Stomach (tissue), 4 donors: ENCODE measurements at regions not wholly inside any gene's neighbourhood (a gene's known extent, or its start where the extent isn't known, plus 50 kb on each side); places are given as distances from the start of the nearest gene placed in this dataset.
"Not testable (repeated sequence)": the region's sequence is repeated elsewhere in the genome, so short reads cannot be mapped to it uniquely, and the experiment has no call there.

Source experiments
- CTCF ChIP-seq, 7 experiments: fragments of 450-650 bp in 4 of 7; fragments of 200-600 bp in 3 of 7; sonication (generic) in 3 of 7; IDR thresholded peaks; one replicate each; pipeline ENCODE4 v1.5.1; 2016 to 2019; ENCODE audit warnings: antibody characterized with exemption in 7 of 7, control low read depth in 2 of 7, mild to moderate bottlenecking in 1 of 7
- EP300 ChIP-seq: sonication (generic); formaldehyde crosslinking; IDR thresholded peaks from one replicate; pipeline ENCODE4 v1.6.1; 2017; ENCODE audit warnings: antibody characterized with exemption
- POLR2A ChIP-seq, 4 donors: fragments of 450-650 bp; IDR thresholded peaks; one replicate each; pipeline ENCODE4 v1.6.1; 2016; ENCODE audit warnings: antibody characterized with exemption in 4 of 4, control low read depth in 2 of 4, mild to moderate bottlenecking in 1 of 4, moderate library complexity in 1 of 4
- POLR2AphosphoS5 ChIP-seq, 3 donors: sonication (generic); formaldehyde crosslinking; IDR thresholded peaks; one replicate each; pipeline ENCODE4 v1.6.1; 2016; ENCODE audit warnings: antibody characterized with exemption in 3 of 3

- not testable (repeated sequence) for TF ChIP-seq POLR2AphosphoS5 (IDR thresholded peaks at IDR 0.05); EP300; CTCF (IDR thresholded peaks at IDR 0.05); POLR2A (IDR thresholded peaks at IDR 0.05)
These were observed 293.5 kb upstream of the PLGLB2 start for GRCh38 chr2:87454421-87454820.
